MCF 10A (cell line): ENCODE measurements at regions not wholly inside any gene's neighbourhood (a gene's known extent, or its start where the extent isn't known, plus 50 kb on each side); places are given as distances from the start of the nearest gene placed in this dataset.

ENCODE experiments used
- BruUV-seq: library from RNA; stranded (reverse); fragments of 400-500 nt; replicated peaks from 2 replicates; lab custom pipeline; 2021; lab: Mats Ljungman, UMichigan
- CTCF ChIA-PET: fragments of 300-600 bp; sonication (Branson Sonifier 250); formaldehyde crosslinking; extraction: SDS; loops from one replicate; lab custom pipeline; 2021; ENCODE audit warnings: antibody characterized with exemption, inconsistent platforms; lab: Yijun Ruan, JAX
- POLR2A ChIA-PET: fragments of 300-600, 350-650 bp; sonication (Branson Sonifier 250); formaldehyde crosslinking; extraction: SDS; loops from one replicate; lab custom pipeline; 2020; ENCODE audit warnings: antibody characterized with exemption, inconsistent platforms; lab: Yijun Ruan, JAX
- DNase-seq: peaks from one replicate; pipeline ENCODE4 v3.0.0-alpha.2; 2018; ENCODE audit not compliant: unreplicated experiment
- H3K27ac Mint-ChIP-seq: one replicate; pipeline ENCODE4 v1.8.0; 2022; ENCODE audit warnings: mild to moderate bottlenecking, low read depth, mixed read lengths; ENCODE audit not compliant: unreplicated experiment
- H3K27me3 Mint-ChIP-seq: one replicate; pipeline ENCODE4 v1.8.0; 2022; ENCODE audit warnings: mixed read lengths; ENCODE audit not compliant: insufficient read depth, unreplicated experiment
- H3K36me3 Mint-ChIP-seq: one replicate; pipeline ENCODE4 v1.8.0; 2022; ENCODE audit warnings: mild to moderate bottlenecking, moderate library complexity, mixed read lengths; ENCODE audit not compliant: insufficient read depth, unreplicated experiment
- H3K4me1 Mint-ChIP-seq: one replicate; pipeline ENCODE4 v1.8.0; 2022; ENCODE audit warnings: mixed read lengths; ENCODE audit not compliant: insufficient read depth, unreplicated experiment
- H3K4me3 Mint-ChIP-seq: one replicate; pipeline ENCODE4 v1.8.0; 2022; ENCODE audit warnings: mild to moderate bottlenecking, moderate library complexity, mixed read lengths; ENCODE audit not compliant: unreplicated experiment
- H3K9me3 Mint-ChIP-seq: one replicate; pipeline ENCODE4 v1.8.0; 2022; ENCODE audit warnings: mixed read lengths; ENCODE audit not compliant: unreplicated experiment
- CTCF ChIP-seq: fragments of 200-600 bp; IDR thresholded peaks from one replicate; pipeline ENCODE4 v1.8.0; 2022; ENCODE audit warnings: antibody characterized with exemption, mild to moderate bottlenecking; ENCODE audit not compliant: unreplicated experiment
- intact Hi-C: fragments of 100-400 bp; cut with micrococcal nuclease; formaldehyde crosslinking; loops from 2 replicates; pipeline ENCODE4 v1.14.1; 2022

- TF ChIP-seq CTCF = no peak
- BruUV-seq = no TSS peak
- intact Hi-C loops = no loop called here
- POLR2A ChIA-PET = no interaction called here
- no peaks in the 10 kb centered on the region for H3K27me3 Mint-ChIP-seq
- H3K9me3 Mint-ChIP-seq = no peaks in the 10 kb centered on the region
- CTCF ChIA-PET = interaction anchor here (0.6 kb wide), 1 partner anchor 11 kb away, joined by 3 read pairs; no protein-coding TSS in a partner anchor
- H3K4me1 Mint-ChIP-seq = no peaks in the 10 kb centered on the region
- no peak overlapping the region for H3K4me3 Mint-ChIP-seq
- H3K27ac Mint-ChIP-seq = no peak overlapping the region
- DNase-seq = no peak
- H3K36me3 Mint-ChIP-seq = no peaks in the 10 kb centered on the region
Measured at GRCh38 chr15:31561156-31561555, 234.5 kb downstream of the KLF13 start.

GRCh38 chr15:31563001-31563400, 236.4 kb downstream of the KLF13 start:
- H3K9me3 Mint-ChIP-seq = no peaks in the 10 kb centered on the region
- DNase-seq = no peak
- intact Hi-C loops = no loop called here
- BruUV-seq = no TSS peak
- H3K27me3 Mint-ChIP-seq = no peaks in the 10 kb centered on the region
- ChIA-PET POLR2A (no interaction called here), CTCF (interaction anchor here (1.5 kb wide), 1 partner anchor 9 kb away, joined by 7 read pairs; no protein-coding TSS in a partner anchor)
- no peak for TF ChIP-seq CTCF
- H3K27ac Mint-ChIP-seq = no peak overlapping the region
- H3K4me1 Mint-ChIP-seq = no peaks in the 10 kb centered on the region
- H3K4me3 Mint-ChIP-seq = no peak overlapping the region
- no peaks in the 10 kb centered on the region for H3K36me3 Mint-ChIP-seq

- intact Hi-C loops = no loop called here
- no peak overlapping the region for H3K27ac Mint-ChIP-seq
- POLR2A ChIA-PET = interaction anchor here (0.7 kb wide), 1 partner anchor 1860 kb away, joined by 4 read pairs; no protein-coding TSS in a partner anchor
- H3K36me3 Mint-ChIP-seq = no peaks in the 10 kb centered on the region
- BruUV-seq = no TSS peak
- H3K4me3 Mint-ChIP-seq = no peak overlapping the region
- H3K27me3 Mint-ChIP-seq = no peaks in the 10 kb centered on the region
- no peaks in the 10 kb centered on the region for H3K9me3 Mint-ChIP-seq
- no peak for DNase-seq
- TF ChIP-seq CTCF = no peak
- no peaks in the 10 kb centered on the region for H3K4me1 Mint-ChIP-seq
- CTCF ChIA-PET = interaction anchor here (1.5 kb wide), 1 partner anchor 8 kb away, joined by 7 read pairs; no protein-coding TSS in a partner anchor
Measured at GRCh38 chr15:31563421-31563820, 236.8 kb downstream of the KLF13 start.

- ChIA-PET CTCF (interaction anchor here (2.9 kb wide), 1 partner anchor 410 kb away, joined by 8 read pairs; no protein-coding TSS in a partner anchor), POLR2A (no interaction called here)
- no peak for TF ChIP-seq CTCF
- DNase-seq = no peak
- BruUV-seq = no TSS peak
- intact Hi-C loops = no loop called here
- no peaks in the 10 kb centered on the region for H3K36me3 Mint-ChIP-seq
- no peak overlapping the region for H3K4me3 Mint-ChIP-seq
- H3K27ac Mint-ChIP-seq = no peak overlapping the region
- H3K4me1 Mint-ChIP-seq = peaks cover 5% of the 10 kb centered on the region
- no peaks in the 10 kb centered on the region for H3K9me3 Mint-ChIP-seq
- H3K27me3 Mint-ChIP-seq = no peaks in the 10 kb centered on the region
Measured at GRCh38 chr15:31567861-31568260, 241.2 kb downstream of the KLF13 start.
